Common myeloid progenitor, CD34-positive (primary cell): ENCODE measurements at regions not wholly inside any gene's neighbourhood (a gene's known extent, or its start where the extent isn't known, plus 50 kb on each side); places are given as distances from the start of the nearest gene placed in this dataset.

Source experiments
- CTCF ChIA-PET: fragments of 350-600 bp; sonication (Branson Sonifier 250); formaldehyde crosslinking; loops from one replicate; lab custom pipeline; 2021; ENCODE audit warnings: antibody characterized with exemption; lab: Charles Lee
- POLR2A ChIA-PET: fragments of 350-600 bp; sonication (Branson Sonifier 250); formaldehyde crosslinking; loops from one replicate; lab custom pipeline; 2021; ENCODE audit warnings: antibody characterized with exemption; lab: Charles Lee
- DNase-seq, 3 donors: peaks; one replicate each; pipeline versions ENCODE4 v3.0.0 to v3.0.0-alpha.2; 2013
- H3K27ac ChIP-seq, 2 experiments: 1 replicate in 1 of 2; 2 replicates in 1 of 2; pipeline ENCODE4 v1.7.0; 2013; ENCODE audit warnings: inconsistent platforms in 2 of 2, low read length in 2 of 2, mild to moderate bottlenecking in 2 of 2, low read depth in 1 of 2, moderate library complexity in 1 of 2; ENCODE audit not compliant: severe bottlenecking in 2 of 2, insufficient read depth in 1 of 2, poor library complexity in 1 of 2
- H3K27me3 ChIP-seq, 5 experiments: replicated peaks in 2 of 5; 1 replicate in 3 of 5; 2 replicates in 2 of 5; pipeline versions ENCODE4 v1.6.1 to v1.7.0; 2013; ENCODE audit warnings: low read length in 4 of 5, mild to moderate bottlenecking in 2 of 5, moderate library complexity in 2 of 5, inconsistent platforms in 1 of 5; ENCODE audit not compliant: insufficient read depth in 5 of 5, control insufficient read depth in 4 of 5
- H3K36me3 ChIP-seq, 4 experiments: 1 replicate in 2 of 4; 2 replicates in 2 of 4; pipeline versions ENCODE4 v1.6.1 to v1.7.0; 2013; ENCODE audit warnings: low read length in 3 of 4, control low read depth in 1 of 4, mild to moderate bottlenecking in 1 of 4; ENCODE audit not compliant: control insufficient read depth in 4 of 4, insufficient read depth in 4 of 4
- H3K4me1 ChIP-seq, 4 experiments: 1 replicate in 3 of 4; 2 replicates in 1 of 4; pipeline versions ENCODE4 v1.6.1 to v1.7.1; 2013; ENCODE audit warnings: low read length in 3 of 4, mild to moderate bottlenecking in 3 of 4, control low read depth in 1 of 4, inconsistent platforms in 1 of 4, moderate library complexity in 1 of 4; ENCODE audit not compliant: control insufficient read depth in 4 of 4, insufficient read depth in 4 of 4; ENCODE audit errors: control extremely low read depth in 1 of 4
- H3K4me3 ChIP-seq, 7 experiments: 1 replicate in 4 of 7; 2 replicates in 3 of 7; pipeline versions ENCODE4 v1.5.1 to v1.7.0; 2013; ENCODE audit warnings: mild to moderate bottlenecking in 7 of 7, low read length in 6 of 7, moderate library complexity in 6 of 7, inconsistent platforms in 2 of 7, low read depth in 2 of 7, control low read depth in 1 of 7; ENCODE audit not compliant: insufficient read depth in 4 of 7, control insufficient read depth in 1 of 7; ENCODE audit errors: extremely low read depth in 1 of 7
- H3K9me3 ChIP-seq, 5 experiments: 1 replicate in 4 of 5; 2 replicates in 1 of 5; pipeline versions ENCODE4 v1.6.1 to v1.7.1; 2013; ENCODE audit warnings: low read length in 4 of 5, mild to moderate bottlenecking in 2 of 5, inconsistent platforms in 1 of 5, low read depth in 1 of 5, moderate library complexity in 1 of 5; ENCODE audit not compliant: control insufficient read depth in 4 of 5, insufficient read depth in 2 of 5; ENCODE audit errors: control extremely low read depth in 1 of 5
- WGBS: methylation state at CpG from one replicate; pipeline ENCODE4 v1.1.5; 2013; ENCODE audit not compliant: insufficient coverage; 5-methylcytosine and 5-hydroxymethylcytosine counted together

- H3K9me3 ChIP-seq, result peaks cover 0 to under 1% (median 0%) of the 10 kb centered on the region in 5 experiments
- H3K4me3 ChIP-seq, result no peak overlapping the region
- DNase-seq, result no peak
- H3K27ac ChIP-seq, result no peak overlapping the region
- H3K27me3 ChIP-seq, result no peaks in the 10 kb centered on the region
- peaks cover 10 to 21% (median 13%) of the 10 kb centered on the region in 4 experiments for H3K4me1 ChIP-seq
- WGBS, result no CpG with 5 or more reads among the region's 2 CpGs
- H3K36me3 ChIP-seq, result no peaks in the 10 kb centered on the region
- ChIA-PET POLR2A (no interaction called here), CTCF (no interaction called here)
Measured at GRCh38 chr5:67978171-67978570, 237.4 kb upstream of the PIK3R1 start.

DNA sequence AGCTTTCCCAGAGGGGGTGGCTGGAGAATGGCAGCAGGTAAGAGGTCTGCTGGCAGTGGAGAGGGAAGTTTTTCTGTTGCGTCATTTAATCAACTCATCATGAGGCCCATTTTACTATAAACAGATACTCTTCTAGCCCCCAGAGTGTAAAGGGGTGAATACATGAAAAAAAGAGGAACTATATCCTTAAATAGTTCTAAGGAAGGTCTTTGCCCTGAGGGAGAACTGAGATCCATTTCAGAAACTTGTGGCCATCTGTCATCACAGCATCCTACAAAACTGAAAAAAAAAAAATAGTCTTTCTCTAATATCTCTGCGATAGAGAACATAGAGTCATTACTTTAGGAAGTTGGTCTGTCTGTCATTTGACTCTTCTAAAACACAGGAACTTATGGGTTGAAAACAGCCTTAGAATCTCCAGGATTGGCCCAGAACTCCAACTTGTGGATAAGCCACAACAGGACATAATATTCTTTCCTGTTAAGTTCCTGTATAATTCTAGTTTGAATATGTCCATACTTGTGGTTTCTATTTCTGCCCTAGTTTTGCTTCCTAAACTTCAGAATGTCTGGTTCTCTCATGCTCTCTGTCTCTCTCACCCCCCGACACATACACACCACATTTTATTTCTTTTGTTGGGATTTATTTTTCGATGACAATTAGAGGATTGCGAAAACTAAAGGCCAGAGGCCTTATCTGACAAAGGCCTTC, 238.5 kb upstream of the PIK3R1 start:
- H3K4me1 ChIP-seq, result peaks cover 10 to 23% (median 17%) of the 10 kb centered on the region in 4 experiments
- CTCF ChIA-PET, result interaction anchor here (1.2 kb wide), 2 partner anchors 32 to 624 kb away, joined by 3 read pairs; no protein-coding TSS in a partner anchor
- no peak overlapping the region for H3K4me3 ChIP-seq
- H3K27me3 ChIP-seq, result no peaks in the 10 kb centered on the region
- no CpG with 5 or more reads among the region's 5 CpGs for WGBS
- POLR2A ChIA-PET, result no interaction called here
- H3K36me3 ChIP-seq, result no peaks in the 10 kb centered on the region
- no peak overlapping the region for H3K27ac ChIP-seq
- DNase-seq, result peak; percentile 13 to 79 (median 71)
- H3K9me3 ChIP-seq, result peaks cover 0 to 2% (median 0%) of the 10 kb centered on the region in 5 experiments

DNA sequence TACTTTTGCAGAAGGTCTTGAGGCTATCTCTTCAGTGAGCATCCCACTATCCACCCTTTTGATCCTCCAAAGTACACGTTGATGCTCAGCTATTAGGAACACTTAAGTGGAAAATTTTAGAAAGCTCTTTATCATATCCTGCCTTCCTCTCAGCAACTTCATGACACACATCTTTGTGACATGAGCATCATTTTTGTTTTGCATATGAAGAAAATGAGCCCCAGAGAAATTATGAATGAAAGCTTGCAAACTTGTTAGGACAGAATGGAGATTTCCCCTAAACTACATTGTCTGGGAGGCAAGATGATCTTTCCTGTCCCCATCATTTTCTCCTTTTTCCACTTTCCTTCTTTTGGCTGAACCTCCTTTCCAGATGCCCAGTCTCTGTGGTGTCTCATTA, 239.4 kb upstream of the PIK3R1 start:
- POLR2A ChIA-PET, result no interaction called here
- no peaks in the 10 kb centered on the region for H3K27me3 ChIP-seq
- 67% methylated on average over 1 of the region's 1 CpG for WGBS

DNA sequence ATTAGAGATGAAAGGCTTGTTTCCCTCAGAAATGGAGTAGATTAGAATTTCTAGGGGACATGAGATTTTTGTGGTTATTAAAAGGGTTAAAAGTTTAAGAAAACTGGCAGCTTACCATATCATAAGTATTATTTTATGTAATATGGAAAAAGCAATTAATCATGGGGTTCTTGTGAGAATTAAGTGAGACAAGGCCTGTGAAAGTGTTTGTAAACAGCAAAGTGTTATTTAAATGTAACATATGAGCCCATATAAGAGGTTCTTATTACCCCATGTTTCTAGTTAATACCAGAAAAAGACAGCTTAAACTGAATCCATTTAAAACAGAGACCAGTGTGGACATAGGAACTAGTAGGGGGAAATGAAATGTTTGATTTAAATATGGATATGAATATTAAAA, 241.1 kb upstream of the PIK3R1 start:
- Histone ChIP-seq H3K36me3 (no peaks in the 10 kb centered on the region), H3K4me3 (no peak overlapping the region), H3K27me3 (no peaks in the 10 kb centered on the region), H3K9me3 (peaks cover 0 to 2% (median 0%) of the 10 kb centered on the region in 5 experiments), H3K27ac (no peak overlapping the region), H3K4me1 (peaks cover 12 to 36% (median 25%) of the 10 kb centered on the region in 4 experiments)
- ChIA-PET POLR2A (no interaction called here), CTCF (no interaction called here)
- DNase-seq, result no peak

More for the DNA sequence above, 239.4 kb upstream of the PIK3R1 start:
- CTCF ChIA-PET, result interaction anchor here (0.6 to 1.2 kb wide), 3 partner anchors 31 to 623 kb away, joined by 3 to 4 read pairs (median 3); no protein-coding TSS in a partner anchor
- no peak for DNase-seq
- Histone ChIP-seq H3K27ac (no peak overlapping the region), H3K9me3 (peaks cover 0 to 2% (median 0%) of the 10 kb centered on the region in 5 experiments), H3K36me3 (no peaks in the 10 kb centered on the region), H3K4me3 (no peak overlapping the region), H3K4me1 (peaks cover 12 to 32% (median 23%) of the 10 kb centered on the region in 4 experiments)

- Histone ChIP-seq H3K4me3 (no peak overlapping the region), H3K27me3 (no peaks in the 10 kb centered on the region), H3K27ac (no peak overlapping the region), H3K36me3 (no peaks in the 10 kb centered on the region), H3K9me3 (peaks cover 0 to 2% (median 0%) of the 10 kb centered on the region in 5 experiments), H3K4me1 (peaks cover 12 to 36% (median 25%) of the 10 kb centered on the region in 4 experiments)
- ChIA-PET CTCF (no interaction called here), POLR2A (no interaction called here)
- DNase-seq, result no peak
Measured at GRCh38 chr5:67974054-67974453, 241.5 kb upstream of the PIK3R1 start.

DNA sequence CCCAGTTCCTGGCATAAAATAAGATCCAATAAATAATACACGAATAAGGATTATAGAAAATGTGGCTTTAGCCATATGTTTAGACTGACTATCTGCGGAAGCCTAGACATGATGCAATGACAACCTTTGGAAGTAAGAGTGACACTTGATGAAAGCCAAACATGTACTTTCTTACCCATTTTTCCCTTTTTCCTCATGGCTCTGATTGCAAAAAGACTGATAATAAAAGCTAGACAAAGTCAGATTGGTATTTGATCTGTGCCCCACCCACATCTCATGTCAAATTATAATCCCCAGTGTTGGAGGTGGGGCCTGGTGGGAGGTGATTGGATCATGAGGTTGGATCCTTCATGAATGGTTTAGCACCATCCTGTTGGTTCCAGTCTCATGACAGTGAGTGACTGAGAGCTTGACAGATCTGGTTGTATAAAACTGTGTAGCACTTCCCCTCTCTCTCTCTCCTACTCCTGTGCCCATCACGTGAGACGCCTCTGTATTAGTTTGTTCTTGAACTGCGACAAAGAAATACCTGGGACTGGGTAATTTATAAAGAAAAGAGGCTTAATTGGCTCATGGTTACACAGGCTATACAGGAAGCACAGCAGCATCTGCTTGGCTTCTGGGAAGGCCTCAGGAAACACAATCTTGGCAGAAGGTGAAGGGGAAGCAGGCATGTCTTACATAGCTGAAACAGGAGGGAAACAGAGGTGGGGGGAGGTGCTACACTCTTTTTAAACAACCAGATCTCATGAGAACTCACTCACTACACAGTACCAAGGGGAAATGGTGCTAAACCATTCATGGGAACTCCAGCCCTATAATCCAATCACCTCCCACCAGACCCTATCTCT, 243.4 kb upstream of the PIK3R1 start:
- ChIA-PET POLR2A (no interaction called here), CTCF (interaction anchor here (1.0 kb wide), 1 partner anchor 17 kb away, joined by 3 read pairs; no protein-coding TSS in a partner anchor)
- H3K9me3 ChIP-seq, result peaks cover 0 to 2% (median 0%) of the 10 kb centered on the region in 5 experiments
- H3K36me3 ChIP-seq, result no peaks in the 10 kb centered on the region
- H3K27ac ChIP-seq, result no peak overlapping the region
- peaks cover 6 to 30% (median 20%) of the 10 kb centered on the region in 4 experiments for H3K4me1 ChIP-seq
- H3K27me3 ChIP-seq, result no peaks in the 10 kb centered on the region
- H3K4me3 ChIP-seq, result no peak overlapping the region
- DNase-seq, result peak in 2 of 3 donors; percentile 46 to 61
- no CpG with 5 or more reads among the region's 5 CpGs for WGBS
